ENCODE measurements at regions not wholly inside any gene's neighbourhood (a gene's known extent, or its start where the extent isn't known, plus 50 kb on each side); places are given as distances from the start of the nearest gene placed in this dataset.

DNA sequence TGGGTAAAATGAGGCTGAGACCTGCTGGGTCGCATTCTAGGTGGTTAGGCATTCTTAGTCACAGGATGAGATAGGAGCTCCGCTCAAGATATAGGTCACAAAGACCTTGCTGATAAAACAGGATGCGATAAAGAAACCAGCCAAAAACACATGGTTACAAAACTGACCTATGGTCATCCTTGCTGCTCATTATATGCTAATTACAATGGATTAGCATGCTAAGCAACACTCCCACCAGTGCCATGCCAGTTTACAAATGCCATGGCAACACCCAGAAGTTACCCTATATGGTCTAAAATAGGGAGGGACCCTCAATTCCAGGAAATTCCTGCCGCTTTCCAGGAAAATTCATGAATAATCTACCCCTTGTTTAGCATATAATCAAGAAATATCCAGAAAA lies 132.4 kb downstream of the BRMS1L start:
- ChIA-PET CTCF (no interaction called here), POLR2A (no interaction called here), RAD21 (ENCODE audit: low non-redundant PET in 1 of 2, low total read pairs in 2 of 2, uncharacterized antibody in 2 of 2, unreplicated experiment in 2 of 2) (no interaction called here)
- no peaks in the 10 kb centered on the region for H3K36me3 ChIP-seq (ENCODE audit: control insufficient read depth in 1 of 2, insufficient read depth in 2 of 2, low read length in 2 of 2)
- H3K27ac ChIP-seq (ENCODE audit: low read depth, low read length), result no peak overlapping the region
- TF ChIP-seq YY1 (IDR thresholded peaks at IDR 0.05; ENCODE audit: extremely low read depth, insufficient replicate concordance, low read depth, low read length), result no peak
- no peak for TF ChIP-seq SP1 (IDR thresholded peaks at IDR 0.05; ENCODE audit: low read depth)
- no peak for TF ChIP-seq EZH2phosphoT487 (IDR thresholded peaks at IDR 0.05; ENCODE audit: borderline replicate concordance)
- no peak for TF ChIP-seq POLR2AphosphoS5 (IDR thresholded peaks at IDR 0.05; ENCODE audit: low read depth, low read length)
- TF ChIP-seq POLR2A (IDR thresholded peaks at IDR 0.05; ENCODE audit: borderline replicate concordance, extremely low read depth, insufficient read depth, insufficient read length), result no peak
- TF ChIP-seq RAD21 (IDR thresholded peaks at IDR 0.05; ENCODE audit: low read depth), result no peak
- TF ChIP-seq CBX3 (IDR thresholded peaks at IDR 0.05; ENCODE audit: low read depth), result no peak
- TF ChIP-seq TCF7L2 (IDR thresholded peaks at IDR 0.05; ENCODE audit: borderline replicate concordance, extremely low read depth, insufficient read depth, insufficient read length), result no peak
- TF ChIP-seq SIN3A (IDR thresholded peaks at IDR 0.05; ENCODE audit: low read depth), result no peak
- TF ChIP-seq, protein P1, sequence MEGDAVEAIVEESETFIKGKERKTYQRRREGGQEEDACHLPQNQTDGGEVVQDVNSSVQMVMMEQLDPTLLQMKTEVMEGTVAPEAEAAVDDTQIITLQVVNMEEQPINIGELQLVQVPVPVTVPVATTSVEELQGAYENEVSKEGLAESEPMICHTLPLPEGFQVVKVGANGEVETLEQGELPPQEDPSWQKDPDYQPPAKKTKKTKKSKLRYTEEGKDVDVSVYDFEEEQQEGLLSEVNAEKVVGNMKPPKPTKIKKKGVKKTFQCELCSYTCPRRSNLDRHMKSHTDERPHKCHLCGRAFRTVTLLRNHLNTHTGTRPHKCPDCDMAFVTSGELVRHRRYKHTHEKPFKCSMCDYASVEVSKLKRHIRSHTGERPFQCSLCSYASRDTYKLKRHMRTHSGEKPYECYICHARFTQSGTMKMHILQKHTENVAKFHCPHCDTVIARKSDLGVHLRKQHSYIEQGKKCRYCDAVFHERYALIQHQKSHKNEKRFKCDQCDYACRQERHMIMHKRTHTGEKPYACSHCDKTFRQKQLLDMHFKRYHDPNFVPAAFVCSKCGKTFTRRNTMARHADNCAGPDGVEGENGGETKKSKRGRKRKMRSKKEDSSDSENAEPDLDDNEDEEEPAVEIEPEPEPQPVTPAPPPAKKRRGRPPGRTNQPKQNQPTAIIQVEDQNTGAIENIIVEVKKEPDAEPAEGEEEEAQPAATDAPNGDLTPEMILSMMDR (IDR thresholded peaks at IDR 0.05 in 2 of 3, conservative IDR thresholded peaks at IDR 0.05 in 1 of 3; ENCODE audit: borderline replicate concordance in 1 of 3, insufficient read depth in 1 of 3, low read depth in 2 of 3, low read length in 2 of 3), result no peak
- TF ChIP-seq, protein P2, sequence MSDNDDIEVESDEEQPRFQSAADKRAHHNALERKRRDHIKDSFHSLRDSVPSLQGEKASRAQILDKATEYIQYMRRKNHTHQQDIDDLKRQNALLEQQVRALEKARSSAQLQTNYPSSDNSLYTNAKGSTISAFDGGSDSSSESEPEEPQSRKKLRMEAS (IDR thresholded peaks at IDR 0.05), result no peak
- no peak for TF ChIP-seq JUND (IDR thresholded peaks at IDR 0.05)
- no peak for TF ChIP-seq EGR1 (IDR thresholded peaks at IDR 0.05; ENCODE audit: low read depth)
- TF ChIP-seq EZH2 (IDR thresholded peaks at IDR 0.05), result no peak
- no peaks in the 10 kb centered on the region for H3K27me3 ChIP-seq (ENCODE audit: insufficient read depth, low read length)
- DNase-seq (ENCODE audit: low read depth, low spot score) (no peak), ATAC-seq (no peak)
- H3K9me2 ChIP-seq (ENCODE audit: insufficient read depth), result no peaks in the 10 kb centered on the region
- no TSS peak for BruUV-seq (replicated peaks)
- no peaks in the 10 kb centered on the region for H4K20me1 ChIP-seq (ENCODE audit: insufficient read depth)
- H3K9ac ChIP-seq (ENCODE audit: low read length), result no peak overlapping the region
- no peaks in the 10 kb centered on the region for H3K4me1 ChIP-seq (ENCODE audit: control insufficient read depth in 1 of 2, insufficient read depth in 2 of 2, low read length in 2 of 2)
- H3K9me3 ChIP-seq (ENCODE audit: control insufficient read depth in 1 of 2, insufficient read depth in 1 of 2, low read depth in 1 of 2, low read length in 2 of 2), result no peaks in the 10 kb centered on the region
- H2AFZ ChIP-seq (ENCODE audit: low read depth, low read length, poor library complexity, severe bottlenecking), result no peak overlapping the region
- no peaks in the 10 kb centered on the region for H3K79me2 ChIP-seq (ENCODE audit: insufficient read depth, low read length)
- H3K4me3 ChIP-seq (replicated peaks in 1 of 2; ENCODE audit: low read depth in 1 of 2, low read length in 2 of 2), result no peak overlapping the region
- H3K4me2 ChIP-seq (ENCODE audit: low read length), result no peak overlapping the region
- intact Hi-C loops (cut with micrococcal nuclease), result loop anchor here (10.0 kb wide), 1 partner anchor 1186 kb away; no protein-coding TSS in a partner anchor

Data from HCT116 (cell line).